Peyer's patch (tissue), 4 donors: ENCODE measurements at regions not wholly inside any gene's neighbourhood (a gene's known extent, or its start where the extent isn't known, plus 50 kb on each side); places are given as distances from the start of the nearest gene placed in this dataset.
"Not testable (repeated sequence)": the region's sequence is repeated elsewhere in the genome, so short reads cannot be mapped to it uniquely, and the experiment has no call there.

Experiments used
- DNase-seq, 3 donors: peaks; one replicate each; pipeline ENCODE4 v3.0.0-alpha.2; 2017 to 2019
- H3K27ac ChIP-seq, 4 donors: fragments of 200-600 bp; sonication (generic); one replicate each; pipeline ENCODE4 v1.5.1; 2016 to 2019
- H3K27me3 ChIP-seq, 2 donors: fragments of 200-600 bp; sonication (generic); one replicate each; pipeline ENCODE4 v1.5.1; 2019
- H3K36me3 ChIP-seq, 3 donors: fragments of 200-600 bp; sonication (generic); one replicate each; pipeline ENCODE4 v1.5.1; 2016 to 2019
- H3K4me1 ChIP-seq, 4 donors: fragments of 200-600 bp; sonication (generic); one replicate each; pipeline ENCODE4 v1.5.1; 2016 to 2019
- H3K4me3 ChIP-seq, 4 donors: fragments of 200-600 bp; sonication (generic); 1 replicate in 3 of 4; 2 replicates in 1 of 4; pipeline ENCODE4 v1.5.1; 2016 to 2019; ENCODE audit warnings: mild to moderate bottlenecking in 1 of 4
- H3K9me3 ChIP-seq, 4 donors: fragments of 200-600 bp; sonication (generic); one replicate each; pipeline ENCODE4 v1.5.1; 2016 to 2019; ENCODE audit warnings: mild to moderate bottlenecking in 1 of 4
- POLR2A ChIP-seq, 2 donors: fragments of 450-650 bp; IDR thresholded peaks; one replicate each; pipeline ENCODE4 v1.5.1; 2017; ENCODE audit warnings: antibody characterized with exemption in 2 of 2, mild to moderate bottlenecking in 2 of 2, moderate library complexity in 2 of 2
- TF ChIP-seq, protein P1 (sequence below), 6 experiments: fragments of 450-650 bp in 4 of 6; fragments of 200-600 bp in 2 of 6; sonication (generic) in 1 of 6; IDR thresholded peaks; one replicate each; pipeline ENCODE4 v1.5.1; 2017 to 2019; ENCODE audit warnings: antibody characterized with exemption in 6 of 6, mild to moderate bottlenecking in 3 of 6, moderate library complexity in 1 of 6

DNA sequence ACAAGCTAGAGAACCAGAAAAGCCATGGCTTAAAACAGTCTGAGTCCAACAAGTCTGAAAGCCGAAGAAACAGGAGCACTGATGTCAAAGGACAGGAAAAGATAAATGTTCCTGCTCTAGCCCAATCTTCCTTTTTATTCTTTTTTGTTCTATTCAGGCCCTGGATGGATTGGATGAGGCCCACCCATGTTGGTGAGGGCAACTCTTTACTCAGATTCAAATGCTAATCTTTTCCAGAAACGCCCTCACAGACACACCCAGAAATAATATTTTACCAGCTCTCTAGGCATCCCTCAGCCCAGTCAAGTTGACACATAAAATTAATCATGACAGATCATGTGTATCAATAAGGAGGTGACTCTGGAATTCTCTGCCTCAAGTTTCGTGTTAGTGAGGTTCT lies 1002.7 kb downstream of the STPG2 start:
- no peak for DNase-seq
- Histone ChIP-seq H3K27me3 (no peaks in the 10 kb centered on the region), H3K4me1 (no peaks in the 10 kb centered on the region), H3K27ac (no peak overlapping the region), H3K36me3 (no peaks in the 10 kb centered on the region), H3K4me3 (no peak overlapping the region), H3K9me3 (no peaks in the 10 kb centered on the region)
- TF ChIP-seq, protein P1, sequence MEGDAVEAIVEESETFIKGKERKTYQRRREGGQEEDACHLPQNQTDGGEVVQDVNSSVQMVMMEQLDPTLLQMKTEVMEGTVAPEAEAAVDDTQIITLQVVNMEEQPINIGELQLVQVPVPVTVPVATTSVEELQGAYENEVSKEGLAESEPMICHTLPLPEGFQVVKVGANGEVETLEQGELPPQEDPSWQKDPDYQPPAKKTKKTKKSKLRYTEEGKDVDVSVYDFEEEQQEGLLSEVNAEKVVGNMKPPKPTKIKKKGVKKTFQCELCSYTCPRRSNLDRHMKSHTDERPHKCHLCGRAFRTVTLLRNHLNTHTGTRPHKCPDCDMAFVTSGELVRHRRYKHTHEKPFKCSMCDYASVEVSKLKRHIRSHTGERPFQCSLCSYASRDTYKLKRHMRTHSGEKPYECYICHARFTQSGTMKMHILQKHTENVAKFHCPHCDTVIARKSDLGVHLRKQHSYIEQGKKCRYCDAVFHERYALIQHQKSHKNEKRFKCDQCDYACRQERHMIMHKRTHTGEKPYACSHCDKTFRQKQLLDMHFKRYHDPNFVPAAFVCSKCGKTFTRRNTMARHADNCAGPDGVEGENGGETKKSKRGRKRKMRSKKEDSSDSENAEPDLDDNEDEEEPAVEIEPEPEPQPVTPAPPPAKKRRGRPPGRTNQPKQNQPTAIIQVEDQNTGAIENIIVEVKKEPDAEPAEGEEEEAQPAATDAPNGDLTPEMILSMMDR (IDR thresholded peaks at IDR 0.05) = no peak
- TF ChIP-seq POLR2A (IDR thresholded peaks at IDR 0.05) = no peak

DNA sequence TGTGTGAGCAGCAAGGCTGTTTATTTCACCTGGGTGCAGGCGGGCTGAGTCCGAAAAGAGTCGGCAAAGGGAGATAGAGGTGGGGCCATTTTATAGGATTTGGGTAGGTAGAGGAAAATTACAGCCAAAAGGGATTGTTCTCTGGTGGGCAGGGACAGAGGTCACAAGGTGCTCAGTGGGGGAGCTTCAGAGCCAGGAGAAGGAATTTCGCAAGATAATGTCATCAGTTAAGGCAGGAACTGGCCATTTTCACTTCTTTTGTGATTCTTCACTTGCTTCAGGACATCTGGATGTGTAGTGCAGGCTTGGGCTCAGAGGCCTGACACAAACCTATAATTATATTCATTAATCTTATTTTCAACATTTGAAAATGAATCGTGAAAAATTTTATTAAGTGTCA lies 1001.9 kb downstream of the STPG2 start:
- not testable (repeated sequence) for DNase-seq, H3K27me3 ChIP-seq, H3K4me1 ChIP-seq

DNA sequence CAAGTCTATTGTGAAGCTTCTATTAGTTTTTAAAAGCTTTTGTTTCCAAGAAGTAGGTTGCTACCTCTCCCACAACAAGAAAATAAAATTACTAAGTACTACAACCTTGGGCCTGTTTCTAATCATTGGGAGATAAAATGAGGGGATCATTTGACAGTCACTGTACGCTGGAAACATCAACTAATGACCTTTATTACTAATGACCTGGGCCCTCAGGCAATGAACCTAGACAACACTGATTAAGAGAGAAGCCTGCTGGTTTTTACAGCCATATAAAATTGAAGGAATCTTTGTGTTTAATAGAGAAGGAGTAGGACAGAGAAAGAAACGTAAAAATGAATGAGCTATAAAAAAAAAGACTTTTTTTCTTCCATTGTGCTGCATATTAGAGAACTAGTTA lies 1000.9 kb downstream of the STPG2 start:
- no peaks in the 10 kb centered on the region for H3K4me1 ChIP-seq
- H3K9me3 ChIP-seq = no peaks in the 10 kb centered on the region
- TF ChIP-seq POLR2A (IDR thresholded peaks at IDR 0.05) = no peak
- TF ChIP-seq, protein P1 (IDR thresholded peaks at IDR 0.05) = no peak
- H3K27ac ChIP-seq = no peak overlapping the region
- H3K4me3 ChIP-seq = no peak overlapping the region
- DNase-seq = no peak
- no peaks in the 10 kb centered on the region for H3K36me3 ChIP-seq
- H3K27me3 ChIP-seq = no peaks in the 10 kb centered on the region

More for the DNA sequence above, 1001.9 kb downstream of the STPG2 start:
- not testable (repeated sequence) for H3K9me3 ChIP-seq, H3K36me3 ChIP-seq, H3K4me3 ChIP-seq, H3K27ac ChIP-seq

DNA sequence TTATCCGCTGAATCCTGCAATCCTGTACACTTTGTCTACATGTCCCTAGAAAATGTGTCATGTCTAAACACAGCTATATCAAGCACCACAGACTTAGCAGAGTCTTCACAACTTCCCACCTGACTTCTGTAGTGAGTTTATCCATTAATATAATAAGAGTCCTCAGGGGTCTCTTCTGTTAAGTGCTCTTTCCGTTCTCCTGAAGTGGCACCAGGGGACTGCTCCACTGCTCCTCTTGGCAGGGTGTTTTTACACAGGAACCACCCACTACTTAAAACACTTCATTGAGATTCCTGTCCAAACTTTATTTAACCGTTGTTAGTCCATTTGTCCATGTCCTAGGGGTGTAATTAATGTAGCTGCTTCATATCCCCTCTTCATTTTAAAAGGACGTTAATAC lies 1000.4 kb downstream of the STPG2 start:
- H3K27ac ChIP-seq = no peak overlapping the region
- no peak overlapping the region for H3K4me3 ChIP-seq
- H3K4me1 ChIP-seq = no peaks in the 10 kb centered on the region
- no peak for TF ChIP-seq POLR2A (IDR thresholded peaks at IDR 0.05)
- TF ChIP-seq, protein P1 (IDR thresholded peaks at IDR 0.05) = no peak
- H3K36me3 ChIP-seq = no peaks in the 10 kb centered on the region
- H3K9me3 ChIP-seq = no peaks in the 10 kb centered on the region
- H3K27me3 ChIP-seq = no peaks in the 10 kb centered on the region
- DNase-seq = no peak

DNA sequence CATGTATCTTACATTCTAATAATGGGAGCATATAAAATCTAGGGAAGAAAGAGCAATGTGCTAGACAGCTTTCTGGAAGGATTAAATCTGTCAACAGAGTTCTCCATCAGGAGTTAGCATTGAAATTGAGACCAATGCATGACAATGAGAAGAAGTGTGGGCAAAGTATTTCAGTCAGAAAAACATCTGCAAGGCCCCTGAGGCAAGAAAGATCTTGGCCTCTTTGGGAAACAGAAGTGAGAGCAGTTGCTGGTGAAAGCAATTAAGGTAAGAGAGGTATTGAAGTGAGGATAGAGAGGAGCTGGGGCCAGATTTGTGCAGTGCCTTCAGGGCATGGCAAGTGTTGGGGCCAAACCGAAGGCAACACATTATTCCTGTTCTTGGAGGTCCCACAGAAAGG lies 999.1 kb downstream of the STPG2 start:
- Histone ChIP-seq H3K36me3 (no peaks in the 10 kb centered on the region), H3K9me3 (no peaks in the 10 kb centered on the region), H3K4me3 (no peak overlapping the region), H3K27me3 (no peaks in the 10 kb centered on the region), H3K27ac (no peak overlapping the region), H3K4me1 (no peaks in the 10 kb centered on the region)
- DNase-seq = no peak
- no peak for TF ChIP-seq POLR2A (IDR thresholded peaks at IDR 0.05)
- TF ChIP-seq, protein P1 (IDR thresholded peaks at IDR 0.05) = no peak

DNA sequence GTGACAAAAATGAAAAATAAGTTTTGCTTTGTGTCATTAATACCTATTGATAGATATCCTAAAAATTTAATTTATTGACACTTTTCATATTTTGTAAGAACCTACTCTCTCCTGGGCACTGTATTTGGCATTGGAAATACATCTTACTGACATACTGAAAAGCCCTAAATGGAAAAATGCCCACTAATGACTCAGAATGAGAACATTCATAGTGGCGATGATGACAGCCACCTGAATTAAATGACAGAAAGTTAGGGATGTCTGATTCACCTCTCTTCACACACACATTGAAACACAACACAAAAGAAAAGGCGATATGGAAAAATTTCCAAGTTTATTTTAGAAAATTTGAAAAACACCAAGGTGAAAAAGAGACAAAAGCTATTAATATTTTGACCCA lies 992.3 kb downstream of the STPG2 start:
- no peak overlapping the region for H3K4me3 ChIP-seq
- H3K9me3 ChIP-seq = no peaks in the 10 kb centered on the region
- no peaks in the 10 kb centered on the region for H3K36me3 ChIP-seq
- H3K4me1 ChIP-seq = no peaks in the 10 kb centered on the region
- H3K27ac ChIP-seq = no peak overlapping the region
- TF ChIP-seq, protein P1 (IDR thresholded peaks at IDR 0.05) = no peak
- no peak for TF ChIP-seq POLR2A (IDR thresholded peaks at IDR 0.05)
- no peak for DNase-seq
- no peaks in the 10 kb centered on the region for H3K27me3 ChIP-seq
